ENCODE measurements at regions not wholly inside any gene's neighbourhood (a gene's known extent, or its start where the extent isn't known, plus 50 kb on each side); places are given as distances from the start of the nearest gene placed in this dataset.

DNA sequence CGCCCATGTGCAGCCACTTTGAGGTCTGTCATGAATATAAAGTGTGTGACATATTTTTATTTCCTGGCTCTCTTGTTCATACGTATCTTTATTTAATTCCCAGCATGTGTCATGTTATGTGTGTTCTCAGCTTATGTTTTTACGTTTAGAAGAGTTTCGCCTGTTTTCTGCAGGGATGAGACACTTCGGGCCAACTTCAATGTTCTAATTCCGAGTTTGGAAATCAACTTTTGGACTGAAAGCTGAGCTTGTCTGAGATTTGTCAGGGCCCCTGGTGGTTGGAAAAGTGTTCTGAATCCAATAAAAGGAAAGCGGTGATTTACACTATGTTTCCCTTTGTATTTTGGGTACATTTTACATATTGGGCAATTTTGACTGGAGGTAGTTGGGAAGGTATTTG, 810.7 kb downstream of the TBC1D22A start:
- no peak for DNase-seq (ENCODE audit: low read depth)
- in situ Hi-C loops (cut with HindIII; ENCODE audit: low sequenced_read_pairs): no loop called here
- TF ChIP-seq, protein P1, sequence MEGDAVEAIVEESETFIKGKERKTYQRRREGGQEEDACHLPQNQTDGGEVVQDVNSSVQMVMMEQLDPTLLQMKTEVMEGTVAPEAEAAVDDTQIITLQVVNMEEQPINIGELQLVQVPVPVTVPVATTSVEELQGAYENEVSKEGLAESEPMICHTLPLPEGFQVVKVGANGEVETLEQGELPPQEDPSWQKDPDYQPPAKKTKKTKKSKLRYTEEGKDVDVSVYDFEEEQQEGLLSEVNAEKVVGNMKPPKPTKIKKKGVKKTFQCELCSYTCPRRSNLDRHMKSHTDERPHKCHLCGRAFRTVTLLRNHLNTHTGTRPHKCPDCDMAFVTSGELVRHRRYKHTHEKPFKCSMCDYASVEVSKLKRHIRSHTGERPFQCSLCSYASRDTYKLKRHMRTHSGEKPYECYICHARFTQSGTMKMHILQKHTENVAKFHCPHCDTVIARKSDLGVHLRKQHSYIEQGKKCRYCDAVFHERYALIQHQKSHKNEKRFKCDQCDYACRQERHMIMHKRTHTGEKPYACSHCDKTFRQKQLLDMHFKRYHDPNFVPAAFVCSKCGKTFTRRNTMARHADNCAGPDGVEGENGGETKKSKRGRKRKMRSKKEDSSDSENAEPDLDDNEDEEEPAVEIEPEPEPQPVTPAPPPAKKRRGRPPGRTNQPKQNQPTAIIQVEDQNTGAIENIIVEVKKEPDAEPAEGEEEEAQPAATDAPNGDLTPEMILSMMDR (IDR thresholded peaks at IDR 0.05; ENCODE audit: low read depth, low read length, missing control alignments): no peak
- no peak overlapping the region for H3K4me3 ChIP-seq (ENCODE audit: low read depth, low read length)

DNA sequence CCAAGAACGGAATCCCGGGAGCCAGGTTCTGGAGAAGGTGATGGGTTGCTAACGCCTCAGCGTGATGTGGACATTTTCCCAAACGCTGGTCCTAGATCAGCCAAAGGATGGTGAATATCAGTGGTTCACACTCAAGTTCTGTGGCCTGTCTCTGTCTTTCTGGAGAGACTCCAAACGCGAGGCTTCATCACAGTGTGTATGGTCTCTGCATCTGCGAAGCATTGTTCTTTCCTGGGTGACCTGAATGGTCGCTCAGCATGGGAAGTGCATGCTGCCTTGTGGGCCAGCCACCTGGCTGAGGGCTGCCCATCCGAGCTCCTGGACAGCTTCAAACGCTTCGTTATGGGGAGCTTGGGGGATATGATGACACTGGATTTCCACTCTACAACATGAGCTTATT, 810.0 kb downstream of the TBC1D22A start:
- TF ChIP-seq, protein P1 (IDR thresholded peaks at IDR 0.05; ENCODE audit: low read depth, low read length, missing control alignments): no peak
- H3K4me3 ChIP-seq (ENCODE audit: low read depth, low read length): no peak overlapping the region
- no peak for DNase-seq (ENCODE audit: low read depth)
- in situ Hi-C loops (cut with HindIII; ENCODE audit: low sequenced_read_pairs): no loop called here

DNA sequence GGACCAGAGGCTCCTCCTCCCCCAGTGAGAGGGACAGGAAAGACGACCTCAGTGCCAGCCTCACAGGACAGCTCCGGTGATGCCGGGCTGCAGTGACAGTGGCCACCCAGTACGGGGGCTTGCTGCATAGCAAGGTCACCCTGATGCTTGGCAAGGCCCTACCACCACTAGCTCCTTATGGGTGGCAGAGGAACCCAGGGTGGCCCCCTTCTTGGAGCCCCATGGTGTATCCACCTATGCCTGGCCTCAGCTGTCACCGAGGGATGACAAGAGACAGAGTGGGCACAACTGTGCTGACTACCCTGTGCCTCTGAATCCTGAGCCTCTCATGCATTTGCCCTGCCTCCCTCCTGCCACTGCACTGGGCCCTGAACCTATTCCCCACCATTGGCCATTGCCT, 809.2 kb downstream of the TBC1D22A start:
- TF ChIP-seq, protein P1 (IDR thresholded peaks at IDR 0.05; ENCODE audit: low read depth, low read length, missing control alignments): no peak
- no peak overlapping the region for H3K4me3 ChIP-seq (ENCODE audit: low read depth, low read length)
- in situ Hi-C loops (cut with HindIII; ENCODE audit: low sequenced_read_pairs): no loop called here
- no peak for DNase-seq (ENCODE audit: low read depth)

DNA sequence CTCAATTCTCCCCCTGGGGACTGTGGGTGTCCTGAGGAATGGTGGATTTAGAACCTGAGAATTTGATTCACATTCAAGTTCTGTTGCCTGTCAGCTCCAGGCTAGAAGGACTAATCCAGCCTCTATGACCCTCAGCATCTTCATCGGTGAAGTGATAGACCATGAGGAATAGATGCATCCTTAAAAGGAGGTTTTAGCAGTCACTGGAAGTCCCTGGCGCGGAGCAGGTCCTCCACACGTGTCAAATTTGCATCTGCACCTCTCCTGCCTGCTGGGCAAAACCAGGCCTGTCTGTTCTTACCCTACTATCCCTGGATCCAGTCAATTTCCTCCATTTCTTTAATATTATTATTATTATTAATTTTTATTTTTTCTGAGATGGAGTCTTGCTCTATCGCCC, 808.4 kb downstream of the TBC1D22A start:
- in situ Hi-C loops (cut with HindIII; ENCODE audit: low sequenced_read_pairs): no loop called here
- no peak for DNase-seq (ENCODE audit: low read depth)

DNA sequence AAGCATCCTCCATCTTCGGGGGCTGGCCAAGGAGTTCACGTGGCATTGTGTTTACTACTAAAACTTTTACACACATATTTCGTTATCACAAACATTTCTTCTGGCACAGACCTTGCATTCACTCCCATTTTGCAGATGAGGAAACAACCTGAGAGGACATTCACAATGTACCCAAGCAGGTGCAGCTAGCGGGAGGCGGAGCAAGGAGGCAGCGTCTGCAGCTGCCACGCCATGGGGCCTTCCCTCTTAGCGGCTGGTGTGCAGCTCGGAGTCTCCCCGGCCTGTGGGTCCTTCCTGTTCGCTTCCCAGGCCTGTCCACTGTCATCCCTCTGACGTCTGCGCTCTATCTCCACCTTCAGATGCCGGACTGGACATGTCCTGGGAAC, 807.8 kb downstream of the TBC1D22A start:
- no peak overlapping the region for H3K4me3 ChIP-seq (ENCODE audit: low read depth, low read length)
- TF ChIP-seq, protein P1 (IDR thresholded peaks at IDR 0.05; ENCODE audit: low read depth, low read length, missing control alignments): no peak
- in situ Hi-C loops (cut with HindIII; ENCODE audit: low sequenced_read_pairs): no loop called here
- DNase-seq (ENCODE audit: low read depth): no peak

More for the DNA sequence above, 808.4 kb downstream of the TBC1D22A start:
- H3K4me3 ChIP-seq (ENCODE audit: low read depth, low read length): no peak overlapping the region
- TF ChIP-seq, protein P1 (IDR thresholded peaks at IDR 0.05; ENCODE audit: low read depth, low read length, missing control alignments): no peak

DNA sequence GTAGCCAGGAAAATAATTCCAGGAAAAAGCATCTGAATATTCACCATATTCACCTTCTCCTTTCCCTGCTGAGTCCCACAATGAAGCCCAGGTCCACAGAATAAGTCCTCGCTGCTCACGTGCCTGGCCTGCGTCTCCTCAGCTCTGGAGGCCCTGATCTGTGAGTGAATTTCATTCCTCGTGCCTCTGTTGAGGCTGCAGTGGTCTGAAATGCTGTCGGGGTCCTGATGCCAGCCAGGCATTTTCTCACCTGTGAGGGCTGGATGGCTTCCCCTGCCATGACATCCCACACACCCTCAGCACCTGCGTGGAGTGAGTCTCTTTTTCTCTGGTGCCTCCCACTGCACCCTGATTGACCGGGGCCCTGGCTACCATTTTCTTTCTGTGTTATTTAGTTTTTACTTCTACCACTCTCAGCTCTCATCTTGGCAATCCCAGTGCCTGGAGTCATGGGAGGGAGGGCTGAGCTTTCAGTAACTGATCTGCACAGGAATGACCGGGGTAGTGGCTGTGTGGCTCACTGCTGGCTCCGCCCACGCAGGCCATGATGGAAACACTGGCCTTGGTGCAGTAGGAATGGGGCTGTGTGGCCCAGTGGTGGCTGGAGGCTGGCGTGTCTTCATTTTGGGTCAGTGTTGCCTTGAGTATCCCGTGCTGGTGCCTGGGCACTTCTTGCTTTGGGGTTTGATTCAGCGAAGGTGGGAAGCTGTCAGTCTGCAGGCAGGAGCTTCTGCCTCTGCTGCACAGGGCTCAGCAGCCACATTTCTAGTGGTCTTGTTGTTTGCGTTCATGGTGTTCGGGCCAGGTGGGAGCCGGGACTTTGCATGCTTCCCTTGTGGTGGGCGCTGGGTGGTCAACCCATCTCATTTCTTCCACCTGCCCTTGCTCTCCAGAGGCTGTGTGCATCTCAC, 807.2 kb downstream of the TBC1D22A start:
- no peak for DNase-seq (ENCODE audit: low read depth)

More for the DNA sequence above, 807.2 kb downstream of the TBC1D22A start:
- TF ChIP-seq, protein P1 (IDR thresholded peaks at IDR 0.05; ENCODE audit: low read depth, low read length, missing control alignments): no peak
- H3K4me3 ChIP-seq (ENCODE audit: low read depth, low read length): no peak overlapping the region
- in situ Hi-C loops (cut with HindIII; ENCODE audit: low sequenced_read_pairs): no loop called here
